HepG2 (cell line): ENCODE measurements at regions not wholly inside any gene's neighbourhood (a gene's known extent, or its start where the extent isn't known, plus 50 kb on each side); places are given as distances from the start of the nearest gene placed in this dataset.

Source experiments
- ATAC-seq: fragments of 200-7000 bp; cut with Tn5 transposase; 3 replicates; pipeline ENCODE4 v1.9.1; 2020; ENCODE audit warnings: mild to moderate bottlenecking, moderate library complexity
- BruUV-seq: library from RNA; stranded (reverse); fragments of 400-500 nt; replicated peaks from 2 replicates; lab custom pipeline; 2021; lab: Mats Ljungman, UMichigan
- CTCF ChIA-PET: fragments of 300-600 bp; formaldehyde crosslinking; extraction: SDS; loops from one replicate; lab custom pipeline; 2021; ENCODE audit warnings: low total read pairs, inconsistent platforms, low intra/inter-chr PET ratio; lab: Yijun Ruan, JAX
- POLR2A ChIA-PET: fragments of 350-600 bp; sonication (Branson Sonifier 250); formaldehyde crosslinking; loops from one replicate; lab custom pipeline; 2020; ENCODE audit warnings: antibody characterized with exemption, inconsistent platforms; lab: Yijun Ruan, JAX
- DNase-seq: peaks from one replicate; pipeline ENCODE4 v3.0.0-alpha.2; 2015; ENCODE audit warnings: low spot score
- FAIRE-seq: peaks from 3 replicates; lab custom pipeline; 2011; peaks lifted over from hg19 to GRCh38; lab: Jason Lieb, UNC
- H2AFZ ChIP-seq: one replicate; pipeline ENCODE4 v1.6.1; 2011; ENCODE audit warnings: low read length, inconsistent platforms
- H3K27ac ChIP-seq: fragments of 300-600 bp; 3 replicates; pipeline ENCODE4 v1.8.0; 2011; ENCODE audit warnings: mixed run types, mild to moderate bottlenecking, mixed read lengths, low read length, inconsistent platforms; ENCODE audit not compliant: insufficient read depth; ENCODE audit errors: extremely low read length
- H3K27me3 ChIP-seq, 2 experiments: fragments of 200-600 bp in 1 of 2; 2 replicates in 1 of 2; 3 replicates in 1 of 2; pipeline versions ENCODE4 v1.6.0 to v1.8.0; 2011; ENCODE audit warnings: low read length in 2 of 2, mild to moderate bottlenecking in 2 of 2, moderate library complexity in 2 of 2, inconsistent platforms in 1 of 2; ENCODE audit not compliant: insufficient read depth in 2 of 2, control insufficient read depth in 1 of 2
- H3K36me3 ChIP-seq, 2 experiments: fragments of 200-600 bp in 1 of 2; replicated peaks in 1 of 2; 2 replicates in 1 of 2; 3 replicates in 1 of 2; pipeline versions ENCODE4 v1.5.1 to v1.8.0; 2011; ENCODE audit warnings: low read length in 2 of 2, inconsistent platforms in 1 of 2; ENCODE audit not compliant: insufficient read depth in 2 of 2, control insufficient read depth in 1 of 2
- H3K4me1 ChIP-seq: 2 replicates; pipeline ENCODE4 v1.5.1; 2012; ENCODE audit warnings: low read length, inconsistent platforms; ENCODE audit not compliant: insufficient read depth
- H3K4me2 ChIP-seq: 2 replicates; pipeline ENCODE4 v1.6.0; 2011; ENCODE audit warnings: low read depth, low read length, inconsistent platforms
- H3K4me3 ChIP-seq, 3 experiments: fragments of 200-600 bp in 1 of 3; sonication (generic), shearing (Covaris generic) in 1 of 3; replicated peaks in 1 of 3; 2 replicates each; pipeline ENCODE4 v1.5.1; 2011 to 2016; ENCODE audit warnings: low read length in 3 of 3, inconsistent platforms in 2 of 3, low read depth in 2 of 3, mild to moderate bottlenecking in 2 of 3, control low read depth in 1 of 3, mixed read lengths in 1 of 3; ENCODE audit not compliant: insufficient read depth in 1 of 3
- H3K79me2 ChIP-seq: one replicate; pipeline ENCODE4 v1.6.1; 2011; ENCODE audit warnings: low read length, inconsistent platforms; ENCODE audit not compliant: insufficient read depth
- H3K9ac ChIP-seq: 2 replicates; pipeline ENCODE4 v1.6.0; 2011; ENCODE audit warnings: mild to moderate bottlenecking, low read depth, low read length, inconsistent platforms; ENCODE audit not compliant: insufficient read depth
- H3K9me3 ChIP-seq: 2 replicates; pipeline ENCODE4 v1.5.1; 2012; ENCODE audit warnings: mild to moderate bottlenecking, low read length
- H4K20me1 ChIP-seq: 2 replicates; pipeline ENCODE4 v1.6.0; 2011; ENCODE audit warnings: inconsistent platforms, mild to moderate bottlenecking, low read length, moderate library complexity; ENCODE audit not compliant: insufficient read depth
- ATF7 ChIP-seq, 2 experiments: fragments of 450-650 bp in 1 of 2; sonication (generic) in 1 of 2; formaldehyde crosslinking in 1 of 2; IDR thresholded peaks; 2 replicates each; pipeline versions ENCODE4 v1.4.0 to v1.6.1; 2016 to 2020; ENCODE audit warnings: antibody characterized with exemption in 1 of 2, mild to moderate bottlenecking in 1 of 2, missing genetic modification reagents in 1 of 2
- FOSL2 ChIP-seq: sonication (generic); formaldehyde crosslinking; IDR thresholded peaks from 2 replicates; pipeline ENCODE4 v1.4.0; 2020; ENCODE audit warnings: missing genetic modification reagents
- GFI1 ChIP-seq: sonication (generic); formaldehyde crosslinking; IDR thresholded peaks from 2 replicates; pipeline ENCODE4 v1.5.0; 2020; ENCODE audit warnings: missing genetic modification reagents, mild to moderate bottlenecking, borderline replicate concordance
- HNRNPLL ChIP-seq: fragments of 200-400 bp; formaldehyde crosslinking; IDR thresholded peaks from 2 replicates; pipeline ENCODE4 v1.6.1; 2017; ENCODE audit warnings: mild to moderate bottlenecking, low read depth, low read length; ENCODE audit not compliant: poor library complexity, severe bottlenecking
- KDM5B ChIP-seq: sonication (generic); formaldehyde crosslinking; IDR thresholded peaks from 2 replicates; pipeline ENCODE4 v1.4.0; 2020; ENCODE audit warnings: missing genetic modification reagents, mild to moderate bottlenecking, borderline replicate concordance
- POLR2A ChIP-seq, 2 experiments: IDR thresholded peaks; 2 replicates each; pipeline ENCODE4 v1.6.1; 2011; ENCODE audit warnings: low read depth in 2 of 2, low read length in 2 of 2, mild to moderate bottlenecking in 1 of 2, moderate library complexity in 1 of 2; ENCODE audit not compliant: insufficient read depth in 1 of 2
- RNF2 ChIP-seq: fragments of 450-650 bp; conservative IDR thresholded peaks from 2 replicates; pipeline ENCODE4 v1.6.1; 2016; ENCODE audit warnings: low read depth
- SYNCRIP ChIP-seq: fragments of 200-400 bp; formaldehyde crosslinking; IDR thresholded peaks from 2 replicates; pipeline ENCODE4 v1.6.1; 2018; ENCODE audit warnings: mild to moderate bottlenecking, low read depth, low read length; ENCODE audit not compliant: insufficient read depth
- TAF15 ChIP-seq: fragments of 200-400 bp; formaldehyde crosslinking; IDR thresholded peaks from one replicate; pipeline ENCODE4 v1.6.1; 2018; ENCODE audit warnings: mild to moderate bottlenecking, low read depth, low read length; ENCODE audit not compliant: poor library complexity, severe bottlenecking
- ZFYVE20 ChIP-seq: sonication (generic); formaldehyde crosslinking; IDR thresholded peaks from 2 replicates; pipeline ENCODE4 v1.8.0; 2023; ENCODE audit warnings: low read depth, mild to moderate bottlenecking, moderate library complexity, missing genetic modification reagents, borderline replicate concordance
- ZNF724P ChIP-seq: sonication (generic); formaldehyde crosslinking; IDR thresholded peaks from 2 replicates; pipeline ENCODE4 v1.8.0; 2022; ENCODE audit warnings: missing genetic modification reagents, borderline replicate concordance
- WGBS: methylation state at CpG from one replicate; pipeline ENCODE4 v1.1.6; 2017; ENCODE audit warnings: low lambda C conversion rate; 5-methylcytosine and 5-hydroxymethylcytosine counted together
- in situ Hi-C: cut with HindIII; loops from 2 replicates; pipeline ENCODE4 v1.10.0; 2017; ENCODE audit warnings: low pct_unique_long_range_greater_than_20kb; ENCODE audit not compliant: extremely low pct_ligation_motif_present
- intact Hi-C: fragments of 100-400 bp; cut with micrococcal nuclease; formaldehyde crosslinking; loops from one replicate; pipeline ENCODE4 v1.10.0; 2022; ENCODE audit not compliant: unreplicated experiment
- TF ChIP-seq, protein P1 (sequence below): sonication (generic); formaldehyde crosslinking; IDR thresholded peaks from 2 replicates; pipeline ENCODE4 v1.4.0; 2020; ENCODE audit warnings: missing genetic modification reagents
- TF ChIP-seq, protein P2 (sequence below), 2 experiments: sonication (generic) in 1 of 2; formaldehyde crosslinking in 1 of 2; IDR thresholded peaks; 2 replicates each; pipeline versions ENCODE4 v1.6.1 to v1.9.0; 2014 to 2022; ENCODE audit warnings: antibody characterized with exemption in 1 of 2, borderline replicate concordance in 1 of 2, inconsistent platforms in 1 of 2, low read depth in 1 of 2, missing genetic modification reagents in 1 of 2

DNA sequence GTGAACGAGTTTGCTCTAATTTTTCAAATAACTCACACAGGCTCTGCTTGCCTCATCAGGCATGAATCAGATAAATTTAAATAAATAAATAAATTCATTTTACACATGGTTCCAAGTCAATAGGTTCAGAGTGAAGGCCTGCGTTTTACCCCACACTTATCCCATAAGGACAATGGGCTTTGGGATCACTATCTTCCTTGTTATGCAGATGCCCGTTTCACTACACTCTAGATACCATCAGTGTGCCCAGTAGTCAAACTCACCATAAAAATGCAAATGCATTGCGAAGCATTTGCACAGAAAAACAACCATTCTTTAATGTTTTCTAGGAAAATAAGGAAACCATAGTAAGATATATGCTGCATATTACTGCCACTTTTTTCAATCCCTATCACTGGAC, 155.9 kb upstream of the CCDC196 start:
- H3K27ac ChIP-seq: no peak overlapping the region
- TF ChIP-seq KDM5B (CRISPR knock-in tag) (no peak), TAF15 (no peak), ZFYVE20 (no peak), HNRNPLL (no peak), GFI1 (CRISPR knock-in tag) (no peak), ATF7 (IDR thresholded peaks at IDR 0.05) (no peak), ATF7 (CRISPR knock-in tag; IDR thresholded peaks at IDR 0.05) (no peak), ZNF724P (no peak), SYNCRIP (no peak), POLR2A (IDR thresholded peaks at IDR 0.05; ENCODE audit: insufficient read depth in 1 of 2, low read depth in 2 of 2, low read length in 2 of 2) (no peak), FOSL2 (CRISPR knock-in tag) (no peak), RNF2 (no peak)
- TF ChIP-seq, protein P1, sequence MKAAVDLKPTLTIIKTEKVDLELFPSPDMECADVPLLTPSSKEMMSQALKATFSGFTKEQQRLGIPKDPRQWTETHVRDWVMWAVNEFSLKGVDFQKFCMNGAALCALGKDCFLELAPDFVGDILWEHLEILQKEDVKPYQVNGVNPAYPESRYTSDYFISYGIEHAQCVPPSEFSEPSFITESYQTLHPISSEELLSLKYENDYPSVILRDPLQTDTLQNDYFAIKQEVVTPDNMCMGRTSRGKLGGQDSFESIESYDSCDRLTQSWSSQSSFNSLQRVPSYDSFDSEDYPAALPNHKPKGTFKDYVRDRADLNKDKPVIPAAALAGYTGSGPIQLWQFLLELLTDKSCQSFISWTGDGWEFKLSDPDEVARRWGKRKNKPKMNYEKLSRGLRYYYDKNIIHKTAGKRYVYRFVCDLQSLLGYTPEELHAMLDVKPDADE (CRISPR knock-in tag): no peak
- TF ChIP-seq, protein P2, sequence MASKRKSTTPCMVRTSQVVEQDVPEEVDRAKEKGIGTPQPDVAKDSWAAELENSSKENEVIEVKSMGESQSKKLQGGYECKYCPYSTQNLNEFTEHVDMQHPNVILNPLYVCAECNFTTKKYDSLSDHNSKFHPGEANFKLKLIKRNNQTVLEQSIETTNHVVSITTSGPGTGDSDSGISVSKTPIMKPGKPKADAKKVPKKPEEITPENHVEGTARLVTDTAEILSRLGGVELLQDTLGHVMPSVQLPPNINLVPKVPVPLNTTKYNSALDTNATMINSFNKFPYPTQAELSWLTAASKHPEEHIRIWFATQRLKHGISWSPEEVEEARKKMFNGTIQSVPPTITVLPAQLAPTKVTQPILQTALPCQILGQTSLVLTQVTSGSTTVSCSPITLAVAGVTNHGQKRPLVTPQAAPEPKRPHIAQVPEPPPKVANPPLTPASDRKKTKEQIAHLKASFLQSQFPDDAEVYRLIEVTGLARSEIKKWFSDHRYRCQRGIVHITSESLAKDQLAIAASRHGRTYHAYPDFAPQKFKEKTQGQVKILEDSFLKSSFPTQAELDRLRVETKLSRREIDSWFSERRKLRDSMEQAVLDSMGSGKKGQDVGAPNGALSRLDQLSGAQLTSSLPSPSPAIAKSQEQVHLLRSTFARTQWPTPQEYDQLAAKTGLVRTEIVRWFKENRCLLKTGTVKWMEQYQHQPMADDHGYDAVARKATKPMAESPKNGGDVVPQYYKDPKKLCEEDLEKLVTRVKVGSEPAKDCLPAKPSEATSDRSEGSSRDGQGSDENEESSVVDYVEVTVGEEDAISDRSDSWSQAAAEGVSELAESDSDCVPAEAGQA (IDR thresholded peaks at IDR 0.05; ENCODE audit: low read depth): no peak
- TF ChIP-seq, protein P2 (CRISPR knock-in tag; IDR thresholded peaks at IDR 0.05; ENCODE audit: borderline replicate concordance): no peak
- TF ChIP-seq, all 625 proteins: peak for 0
- FAIRE-seq: no peak
- POLR2A ChIA-PET: no interaction called here
- H3K27me3 ChIP-seq: no peaks in the 10 kb centered on the region
- H3K9me3 ChIP-seq: no peaks in the 10 kb centered on the region
- no peak overlapping the region for H2AFZ ChIP-seq
- no peak overlapping the region for H3K4me2 ChIP-seq
- H3K79me2 ChIP-seq: no peaks in the 10 kb centered on the region
- intact Hi-C loops (no loop called here), in situ Hi-C loops (no loop called here)
- no peak overlapping the region for H3K4me3 ChIP-seq
- WGBS: 6% methylated on average over 4 of the region's 4 CpGs
- no peaks in the 10 kb centered on the region for H4K20me1 ChIP-seq
- BruUV-seq: no TSS peak
- DNase-seq: no peak
- H3K9ac ChIP-seq: no peak overlapping the region
- ATAC-seq: no peak
- H3K4me1 ChIP-seq: no peaks in the 10 kb centered on the region
- CTCF ChIA-PET: no interaction called here
- no peaks in the 10 kb centered on the region for H3K36me3 ChIP-seq
